ENCODE measurements at regions not wholly inside any gene's neighbourhood (a gene's known extent, or its start where the extent isn't known, plus 50 kb on each side); places are given as distances from the start of the nearest gene placed in this dataset.

GRCh38 chr13:82961757-82962156 is 920.5 kb downstream of the SLITRK1 start:
- TF ChIP-seq ZSCAN18 (tag by site-specific recombination; IDR thresholded peaks at IDR 0.05) (no peak), ZSCAN5A (tag by site-specific recombination; IDR thresholded peaks at IDR 0.05) (no peak), ZNF26 (tag by site-specific recombination; IDR thresholded peaks at IDR 0.05) (no peak), CTCF (tag by site-specific recombination; IDR thresholded peaks at IDR 0.05) (no peak)
